ENCODE measurements at regions not wholly inside any gene's neighbourhood (a gene's known extent, or its start where the extent isn't known, plus 50 kb on each side); places are given as distances from the start of the nearest gene placed in this dataset.

- DNase-seq (ENCODE audit: low read depth in 2 of 3, low spot score in 1 of 3) = no peak
These were observed 208.0 kb downstream of the TBXT start for GRCh38 chr6:165959627-165960026.

DNA sequence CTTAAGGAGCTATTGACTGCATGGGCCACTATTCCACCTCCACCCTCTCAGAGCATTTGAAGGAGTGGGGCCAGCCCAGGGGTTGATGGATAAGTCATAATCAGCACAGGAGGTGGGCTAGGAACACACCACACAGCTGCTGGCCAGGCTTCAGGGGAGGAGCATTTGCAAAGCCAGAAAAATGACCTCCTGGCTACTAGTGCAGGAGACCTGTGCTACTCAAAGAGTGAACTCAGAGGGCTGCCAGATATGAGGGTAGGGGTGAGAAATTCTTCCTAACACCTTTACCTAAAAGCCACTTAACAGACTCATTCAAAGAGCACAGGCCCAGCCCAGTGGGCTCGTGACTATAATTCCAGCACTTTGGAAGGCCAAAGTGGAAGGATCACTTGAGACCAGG, 210.8 kb downstream of the TBXT start:
- DNase-seq (ENCODE audit: low read depth in 2 of 3, low spot score in 1 of 3) = no peak

DNA sequence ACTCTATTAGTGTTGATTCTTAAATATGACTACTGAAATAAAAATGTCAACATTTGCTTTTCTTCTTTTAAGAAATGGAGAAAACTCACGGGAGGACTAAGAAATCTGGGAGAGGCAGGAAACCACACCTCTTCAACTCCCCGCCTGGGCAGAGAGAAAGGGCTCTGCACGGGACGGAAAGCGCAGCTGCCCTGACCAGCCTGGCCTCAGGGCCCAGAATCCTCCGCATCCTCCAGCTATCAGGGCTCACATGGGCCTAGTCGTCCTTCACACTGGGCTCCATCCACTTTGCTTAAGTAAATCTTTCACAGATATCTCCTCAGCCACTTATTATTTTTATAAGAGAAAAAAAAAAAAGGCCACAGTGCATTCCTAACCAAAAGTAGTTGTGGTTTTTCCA, 215.1 kb downstream of the TBXT start:
- DNase-seq (ENCODE audit: low read depth in 2 of 3, low spot score in 1 of 3) = no peak

- DNase-seq (ENCODE audit: low read depth in 2 of 3, low spot score in 1 of 3) = no peak
These were observed 217.3 kb downstream of the TBXT start for GRCh38 chr6:165950316-165950715.

DNA sequence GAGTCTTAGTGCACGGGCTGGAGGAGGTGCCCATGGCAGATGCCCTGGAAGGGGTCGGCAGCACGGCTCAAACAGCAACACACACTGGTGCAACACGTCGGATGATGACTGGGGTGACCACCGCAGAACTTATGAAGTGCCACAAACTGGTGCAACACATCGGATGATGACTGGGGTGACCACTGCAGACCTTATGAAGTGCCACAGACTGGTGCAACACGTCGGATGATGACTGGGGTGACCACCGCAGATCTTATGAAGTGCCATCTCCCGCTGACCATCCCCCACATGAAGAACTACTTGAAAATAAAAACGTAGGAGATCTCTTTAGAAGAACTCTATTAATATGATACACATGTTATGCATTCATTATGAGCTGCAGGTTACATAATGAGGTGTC, 218.3 kb downstream of the TBXT start:
- no peak for DNase-seq (ENCODE audit: low read depth in 2 of 3, low spot score in 1 of 3)

DNA sequence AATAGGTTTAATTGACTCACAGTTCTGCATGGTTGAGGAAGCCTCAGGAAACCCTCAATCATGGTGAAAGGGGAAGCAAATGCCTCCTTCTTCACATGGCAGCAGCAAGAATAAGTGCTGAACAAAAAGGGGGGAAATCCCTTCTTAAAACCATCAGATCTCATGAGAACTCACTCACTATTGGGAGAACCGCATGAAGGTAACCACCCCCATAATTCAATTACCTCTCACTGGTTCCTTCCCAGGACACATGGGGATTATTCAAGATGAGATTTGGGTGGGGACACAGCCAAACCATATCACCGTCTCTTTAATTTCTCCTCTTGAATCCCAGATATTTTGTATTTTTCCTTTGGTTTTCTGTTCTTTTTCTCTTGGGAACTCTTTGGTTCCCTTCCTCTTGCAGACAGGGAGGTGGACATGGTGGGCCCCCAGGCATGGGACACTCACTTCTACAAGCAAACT, 223.6 kb downstream of the TBXT start:
- DNase-seq (ENCODE audit: low read depth in 2 of 3, low spot score in 1 of 3) = no peak

DNA sequence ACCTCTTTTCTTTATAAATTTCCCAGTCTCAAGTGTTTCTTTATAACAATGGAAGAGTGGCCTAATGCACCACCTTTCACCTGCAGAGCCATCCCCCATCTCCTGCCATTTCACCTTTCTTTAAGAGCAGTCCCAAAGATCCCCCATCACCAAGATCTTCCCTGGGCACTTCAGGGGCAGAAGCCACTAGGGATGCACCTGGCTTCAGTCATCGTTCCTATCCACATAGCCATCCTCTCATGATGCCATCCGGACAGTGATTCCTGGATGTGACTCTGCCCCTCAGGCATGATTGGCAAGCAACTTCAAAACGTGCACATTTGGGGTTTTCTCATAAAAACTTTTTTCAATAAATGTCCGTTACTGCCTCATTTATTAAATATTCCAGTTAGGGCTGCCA, 225.9 kb downstream of the TBXT start:
- DNase-seq (ENCODE audit: low read depth in 2 of 3, low spot score in 1 of 3) = no peak

DNA sequence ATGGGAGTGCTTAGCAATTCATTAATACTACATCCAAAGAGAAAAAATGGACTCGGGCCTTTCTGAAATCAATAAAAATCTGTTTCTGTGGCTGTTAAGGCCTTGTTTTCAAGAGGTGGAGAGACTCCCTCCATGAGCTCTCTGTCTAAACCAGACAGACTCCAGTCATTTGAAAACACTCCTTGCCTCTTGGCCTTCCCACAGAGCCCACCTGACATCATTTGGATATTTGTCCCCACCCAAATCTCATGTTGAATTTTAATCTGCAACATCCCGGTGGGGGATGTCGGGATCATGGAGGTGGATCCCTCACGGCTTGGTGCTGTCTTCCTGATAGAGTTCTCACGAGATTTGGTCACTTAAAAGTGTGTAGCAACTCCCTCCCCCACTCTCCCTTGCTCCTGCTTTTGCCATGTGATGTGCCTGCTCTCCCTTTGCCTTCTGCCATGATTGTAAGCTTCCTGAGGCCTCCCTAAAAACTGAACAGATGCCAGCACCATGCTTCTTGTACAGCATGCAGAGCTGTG, 226.3 kb downstream of the TBXT start:
- DNase-seq (ENCODE audit: low read depth in 2 of 3, low spot score in 1 of 3) = no peak

GRCh38 chr6:165940366-165940765, 227.3 kb downstream of the TBXT start:
- DNase-seq (ENCODE audit: low read depth in 2 of 3, low spot score in 1 of 3) = no peak

- DNase-seq (ENCODE audit: low read depth in 2 of 3, low spot score in 1 of 3) = no peak
These were observed 227.9 kb downstream of the TBXT start for GRCh38 chr6:165939601-165940290.

DNA sequence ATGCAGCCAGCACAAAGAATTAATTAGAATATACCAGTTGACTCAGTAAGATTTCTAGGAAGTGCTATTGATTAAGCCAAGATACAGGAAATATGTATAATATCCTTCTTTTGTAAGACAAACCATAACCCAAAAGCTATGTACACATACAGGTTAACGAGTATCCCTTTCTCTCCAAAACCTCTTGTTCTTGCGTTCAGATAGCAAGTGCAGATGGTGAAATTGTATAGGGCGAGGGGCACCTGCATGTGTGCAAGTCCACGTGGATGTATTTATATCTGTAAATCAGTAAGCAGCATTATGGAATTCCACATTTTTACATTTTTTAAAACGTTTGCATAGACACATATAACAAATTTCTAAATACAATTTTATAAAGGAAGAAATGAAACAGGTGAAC, 228.6 kb downstream of the TBXT start:
- DNase-seq (ENCODE audit: low read depth in 2 of 3, low spot score in 1 of 3) = no peak

DNA sequence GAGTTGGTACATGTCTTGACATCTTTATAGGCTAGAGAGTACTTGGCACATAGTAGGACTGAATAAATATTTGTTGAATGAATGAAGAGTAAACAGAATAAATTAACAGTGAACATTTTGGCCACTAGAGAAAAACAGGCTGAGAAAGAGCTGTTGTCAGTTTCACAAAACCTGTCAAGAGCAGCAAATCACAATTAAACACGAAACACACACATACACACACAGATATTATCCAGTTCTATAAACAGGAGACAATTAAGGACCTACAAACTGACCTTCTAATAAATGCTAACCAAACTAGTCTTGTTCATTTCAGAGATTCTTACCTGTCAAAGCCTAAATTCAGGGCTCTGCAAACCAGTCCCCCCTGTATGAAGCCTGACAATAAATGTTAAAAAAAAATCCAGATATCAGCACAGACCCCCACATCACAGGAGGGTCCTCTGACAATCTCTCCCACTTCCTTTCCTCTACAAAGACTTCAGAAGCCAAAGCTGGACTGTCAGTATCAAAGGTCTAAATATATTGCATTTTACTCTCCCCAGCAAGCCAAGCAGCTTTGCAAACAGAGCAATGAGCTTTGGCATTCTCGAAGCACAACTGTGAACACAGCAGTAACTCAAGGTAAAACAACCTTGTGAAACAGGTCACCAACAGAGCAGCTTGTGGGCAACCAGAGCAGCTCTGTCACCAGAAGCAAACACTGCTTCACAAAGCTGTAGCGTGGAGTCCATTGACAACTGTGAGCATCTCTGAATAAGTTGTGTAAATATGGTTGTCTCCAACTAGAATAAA, 229.9 kb downstream of the TBXT start:
- no peak for DNase-seq (ENCODE audit: low read depth in 2 of 3, low spot score in 1 of 3)

GRCh38 chr6:165936660-165937059, 231.0 kb downstream of the TBXT start:
- no peak for DNase-seq (ENCODE audit: low read depth in 2 of 3, low spot score in 1 of 3)

GRCh38 chr6:165936096-165936495, 231.6 kb downstream of the TBXT start:
- DNase-seq (ENCODE audit: low read depth in 2 of 3, low spot score in 1 of 3) = no peak

DNA sequence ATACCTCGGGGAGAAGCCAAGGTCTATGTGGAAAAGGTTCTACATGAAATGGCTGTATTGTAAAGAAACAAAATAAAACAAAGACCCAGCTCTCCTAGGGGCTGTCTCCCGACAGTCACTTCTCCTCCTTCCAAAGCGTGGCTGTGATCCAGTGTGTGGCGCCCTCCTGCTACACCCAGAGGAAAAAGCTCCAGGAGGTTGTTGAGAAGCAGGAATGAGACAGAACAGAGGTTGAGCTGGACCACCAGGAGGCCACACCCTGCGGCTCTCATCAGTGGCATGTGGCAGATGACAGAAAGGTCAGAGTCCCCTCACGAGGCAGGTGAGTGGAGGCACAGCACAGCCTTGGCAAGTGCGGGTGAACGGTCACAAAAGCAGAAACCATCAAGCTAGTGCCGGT, 236.0 kb downstream of the TBXT start:
- DNase-seq (ENCODE audit: low read depth in 2 of 3, low spot score in 1 of 3) = no peak

DNA sequence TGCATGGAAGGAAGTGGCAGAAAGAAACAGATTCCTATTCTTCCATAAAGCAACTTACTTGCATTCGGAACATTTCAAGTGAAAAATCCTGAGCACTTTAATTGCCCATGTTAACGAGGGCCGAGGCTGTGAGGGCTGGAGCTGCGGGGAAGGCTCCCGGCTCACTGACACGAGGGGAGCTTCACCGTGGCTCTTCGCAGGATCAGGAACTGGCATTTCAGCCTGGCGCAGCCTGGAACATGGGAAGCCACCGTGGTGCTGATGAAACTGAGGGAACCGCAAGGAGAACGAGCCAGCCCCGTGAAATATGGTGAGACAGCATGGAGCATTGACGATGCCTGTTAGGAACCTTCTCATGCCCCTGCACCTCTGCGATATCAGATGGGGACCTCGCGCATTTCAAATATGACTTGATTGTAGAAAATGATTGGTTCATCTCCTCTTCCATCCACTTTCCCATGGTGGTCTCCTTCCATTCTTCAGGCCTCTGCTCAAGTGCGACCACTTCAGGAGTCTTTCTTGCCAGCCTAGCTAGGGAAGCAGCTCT, 236.9 kb downstream of the TBXT start:
- DNase-seq (ENCODE audit: low read depth in 2 of 3, low spot score in 1 of 3) = no peak

- no peak for DNase-seq (ENCODE audit: low read depth in 2 of 3, low spot score in 1 of 3)
These were observed 238.0 kb downstream of the TBXT start for GRCh38 chr6:165929607-165930006.

- DNase-seq (ENCODE audit: low read depth in 2 of 3, low spot score in 1 of 3) = no peak
These were observed 241.3 kb downstream of the TBXT start for GRCh38 chr6:165926378-165926777.

GRCh38 chr6:165925474-165926156, 242.0 kb downstream of the TBXT start:
- DNase-seq (ENCODE audit: low read depth in 2 of 3, low spot score in 1 of 3) = no peak

DNA sequence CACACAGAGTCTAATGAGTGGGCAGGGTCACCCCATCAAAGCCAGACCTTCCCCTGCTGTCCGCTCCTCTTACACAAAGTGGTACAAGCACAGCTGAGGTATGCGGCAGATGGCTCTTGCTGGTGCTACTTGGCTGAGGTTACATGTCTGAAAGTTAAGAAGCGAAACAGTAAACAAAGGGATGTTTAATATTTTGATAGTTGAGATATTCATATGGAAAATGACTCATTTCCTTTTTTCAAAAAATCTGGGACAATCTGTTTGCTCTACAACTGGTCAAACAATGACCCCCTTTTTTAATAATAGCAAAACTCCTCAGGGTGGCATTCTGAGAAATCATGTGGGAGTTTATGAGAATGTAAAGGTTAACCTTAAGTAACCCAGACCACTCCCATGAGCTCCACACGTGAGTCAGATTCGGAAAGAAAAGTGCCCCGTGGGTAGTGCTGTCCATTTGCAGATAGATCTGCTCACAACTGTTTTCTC, 245.3 kb downstream of the TBXT start:
- no peak for DNase-seq (ENCODE audit: low read depth in 2 of 3, low spot score in 1 of 3)

GRCh38 chr6:165920896-165921671, 246.6 kb downstream of the TBXT start:
- no peak for DNase-seq (ENCODE audit: low read depth in 2 of 3, low spot score in 1 of 3)

Measured in stimulated activated CD4-positive, alpha-beta T cell treated with anti-CD3 and anti-CD28 coated beads, Interleukin-12 subunit alpha, Interleukin-12 subunit beta, amount 100 ng/mL, for 48 hours (primary cell).